ENCODE measurements at regions not wholly inside any gene's neighbourhood (a gene's known extent, or its start where the extent isn't known, plus 50 kb on each side); places are given as distances from the start of the nearest gene placed in this dataset.

DNA sequence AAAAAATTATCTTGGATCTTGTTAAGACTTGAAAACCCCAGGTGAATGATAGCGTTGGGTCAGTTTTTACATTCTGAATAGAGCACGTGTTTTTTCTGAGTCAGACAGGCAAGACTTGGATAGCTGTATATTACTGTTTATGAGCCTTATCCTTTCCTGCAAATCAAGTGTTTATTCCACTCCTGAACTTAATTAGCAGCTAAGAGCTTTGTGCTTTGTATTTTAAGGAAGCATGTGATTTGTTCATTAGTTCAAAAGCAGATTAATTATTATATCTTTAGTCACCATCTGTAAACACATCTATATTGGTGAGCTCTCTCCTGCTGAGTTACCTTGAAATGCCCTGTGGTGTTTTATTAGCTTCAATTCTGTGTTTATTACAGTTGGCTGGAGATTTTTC lies 98.6 kb upstream of the PRPS1L1 start:
- H3K27ac ChIP-seq: no peak overlapping the region
- TF ChIP-seq, protein P1, sequence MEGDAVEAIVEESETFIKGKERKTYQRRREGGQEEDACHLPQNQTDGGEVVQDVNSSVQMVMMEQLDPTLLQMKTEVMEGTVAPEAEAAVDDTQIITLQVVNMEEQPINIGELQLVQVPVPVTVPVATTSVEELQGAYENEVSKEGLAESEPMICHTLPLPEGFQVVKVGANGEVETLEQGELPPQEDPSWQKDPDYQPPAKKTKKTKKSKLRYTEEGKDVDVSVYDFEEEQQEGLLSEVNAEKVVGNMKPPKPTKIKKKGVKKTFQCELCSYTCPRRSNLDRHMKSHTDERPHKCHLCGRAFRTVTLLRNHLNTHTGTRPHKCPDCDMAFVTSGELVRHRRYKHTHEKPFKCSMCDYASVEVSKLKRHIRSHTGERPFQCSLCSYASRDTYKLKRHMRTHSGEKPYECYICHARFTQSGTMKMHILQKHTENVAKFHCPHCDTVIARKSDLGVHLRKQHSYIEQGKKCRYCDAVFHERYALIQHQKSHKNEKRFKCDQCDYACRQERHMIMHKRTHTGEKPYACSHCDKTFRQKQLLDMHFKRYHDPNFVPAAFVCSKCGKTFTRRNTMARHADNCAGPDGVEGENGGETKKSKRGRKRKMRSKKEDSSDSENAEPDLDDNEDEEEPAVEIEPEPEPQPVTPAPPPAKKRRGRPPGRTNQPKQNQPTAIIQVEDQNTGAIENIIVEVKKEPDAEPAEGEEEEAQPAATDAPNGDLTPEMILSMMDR (IDR thresholded peaks at IDR 0.05): no peak
- no peak for TF ChIP-seq ZFX (IDR thresholded peaks at IDR 0.05; ENCODE audit: borderline replicate concordance)

DNA sequence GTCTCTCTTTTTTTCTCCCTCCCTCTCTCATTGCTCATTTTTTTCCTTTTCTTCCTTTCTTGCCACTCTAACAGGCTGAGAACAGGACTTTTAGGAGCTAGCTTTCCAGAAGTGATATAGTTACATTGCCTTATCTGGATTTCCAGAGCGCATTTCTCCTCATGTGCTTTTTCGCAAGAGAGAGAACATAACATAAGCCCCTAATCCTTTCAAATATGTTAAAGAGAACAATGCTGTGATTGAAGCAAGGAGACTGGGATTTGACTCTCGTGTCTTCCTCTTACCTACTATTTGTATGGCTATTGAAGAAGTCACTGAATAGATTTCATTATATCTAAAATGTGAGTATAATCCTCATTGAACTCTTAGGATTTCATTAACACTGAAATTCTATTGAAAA lies 101.2 kb upstream of the PRPS1L1 start:
- no peak for TF ChIP-seq ZFX (IDR thresholded peaks at IDR 0.05; ENCODE audit: borderline replicate concordance)
- TF ChIP-seq, protein P1 (IDR thresholded peaks at IDR 0.05): no peak
- no peak overlapping the region for H3K27ac ChIP-seq

DNA sequence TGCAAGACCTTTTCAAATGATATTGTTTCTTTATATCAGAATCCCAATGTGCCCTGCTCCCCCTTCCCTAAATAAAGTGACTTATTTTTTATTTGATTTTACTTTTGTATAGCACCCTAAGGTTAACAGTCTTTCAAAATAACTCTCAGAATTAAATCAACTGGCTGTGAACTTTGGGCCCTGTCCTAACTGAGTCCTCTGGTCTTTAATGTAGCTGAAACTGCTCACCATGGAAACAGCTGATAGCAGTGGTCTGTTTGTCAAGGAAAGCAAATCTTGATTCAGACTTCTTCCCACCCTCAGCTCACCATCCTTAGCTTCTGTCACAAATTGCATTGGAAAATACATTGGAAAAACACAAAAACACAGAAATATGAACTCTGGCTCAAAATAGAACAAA lies 105.2 kb upstream of the PRPS1L1 start:
- no peak for TF ChIP-seq ZFX (IDR thresholded peaks at IDR 0.05; ENCODE audit: borderline replicate concordance)
- TF ChIP-seq, protein P1 (IDR thresholded peaks at IDR 0.05): no peak
- H3K27ac ChIP-seq: no peak overlapping the region

DNA sequence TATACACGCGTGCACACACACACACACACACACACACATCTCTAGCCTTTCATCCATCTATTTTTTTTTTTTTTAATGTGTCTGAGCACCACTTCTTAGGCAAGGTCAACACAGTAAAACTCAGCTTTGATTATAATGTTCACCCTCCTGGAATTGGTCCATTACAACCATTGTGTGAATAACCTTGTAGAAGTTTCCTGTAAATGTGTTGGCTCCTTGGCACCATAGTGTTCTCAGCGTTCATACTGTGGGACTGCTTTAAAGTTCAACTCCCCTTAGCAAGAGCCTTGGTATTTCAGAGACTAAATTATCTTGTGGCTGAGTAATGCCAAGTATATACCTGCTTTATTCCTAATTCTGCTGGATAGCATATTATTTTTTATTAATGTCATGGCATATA lies 106.3 kb upstream of the PRPS1L1 start:
- TF ChIP-seq, protein P1 (IDR thresholded peaks at IDR 0.05): no peak
- no peak for TF ChIP-seq ZFX (IDR thresholded peaks at IDR 0.05; ENCODE audit: borderline replicate concordance)
- no peak overlapping the region for H3K27ac ChIP-seq

DNA sequence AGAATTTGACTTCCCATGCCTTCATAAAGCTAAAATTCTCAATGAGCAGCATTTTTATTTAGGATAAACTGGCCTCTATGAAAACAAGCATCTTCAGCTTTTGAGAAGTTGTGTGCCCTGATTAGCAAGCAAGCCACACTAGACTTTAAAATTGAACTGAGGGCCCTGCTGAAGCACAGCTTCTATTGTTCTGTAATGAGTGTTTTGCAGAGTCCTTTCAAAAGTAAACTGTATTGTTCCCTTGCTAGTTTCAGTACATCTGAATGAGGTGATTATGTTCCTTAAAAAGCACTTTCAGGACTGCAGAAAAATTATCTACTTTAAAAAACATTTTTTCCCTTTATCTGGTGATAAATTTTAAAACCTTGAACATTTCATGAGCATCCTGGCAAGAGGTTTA lies 113.3 kb upstream of the PRPS1L1 start:
- no peak overlapping the region for H3K27ac ChIP-seq
- TF ChIP-seq ZFX (IDR thresholded peaks at IDR 0.05; ENCODE audit: borderline replicate concordance): no peak
- TF ChIP-seq, protein P1 (IDR thresholded peaks at IDR 0.05): no peak

DNA sequence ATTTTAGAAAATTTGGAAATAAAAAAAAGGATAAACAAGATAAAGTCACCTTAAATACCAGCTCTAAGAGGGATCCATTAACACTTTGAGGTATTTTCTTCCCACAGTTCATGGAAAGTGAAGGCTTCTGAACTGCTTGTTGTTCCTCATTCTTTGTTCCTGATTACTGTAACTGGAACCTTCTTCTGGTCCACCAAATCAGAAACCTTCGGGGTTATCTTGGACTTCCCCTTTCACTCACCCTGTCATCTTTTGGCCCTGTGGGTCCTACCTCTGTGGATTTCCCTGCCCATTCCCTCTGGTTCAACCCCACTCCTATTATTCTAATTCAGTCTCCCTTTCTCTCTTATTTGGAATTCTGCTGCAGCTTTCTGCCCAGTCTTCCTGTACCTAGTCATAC lies 116.5 kb upstream of the PRPS1L1 start:
- TF ChIP-seq, protein P1 (IDR thresholded peaks at IDR 0.05): no peak
- no peak for TF ChIP-seq ZFX (IDR thresholded peaks at IDR 0.05; ENCODE audit: borderline replicate concordance)
- H3K27ac ChIP-seq: no peak overlapping the region

DNA sequence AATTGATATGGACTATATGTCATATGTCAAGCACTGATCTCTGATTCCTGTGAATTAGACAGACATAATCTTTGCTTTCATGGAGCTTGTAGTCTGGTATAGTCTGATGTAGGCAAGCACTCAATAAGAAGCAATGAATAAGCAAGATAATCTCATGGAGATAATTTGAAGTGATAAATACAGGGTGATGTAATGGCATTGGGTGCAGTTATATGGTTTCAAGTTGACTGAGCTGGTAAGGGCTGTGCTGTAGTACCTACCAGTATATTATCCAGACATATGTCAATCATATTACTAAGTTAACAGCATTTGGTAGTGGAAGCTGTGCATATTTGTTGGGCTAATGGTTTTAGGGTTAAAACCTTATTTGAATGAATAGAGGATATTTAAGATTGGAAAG lies 117.5 kb upstream of the PRPS1L1 start:
- no peak for TF ChIP-seq ZFX (IDR thresholded peaks at IDR 0.05; ENCODE audit: borderline replicate concordance)
- TF ChIP-seq, protein P1 (IDR thresholded peaks at IDR 0.05): no peak
- H3K27ac ChIP-seq: no peak overlapping the region

Measured in 22Rv1 (cell line).